ENCODE measurements at regions not wholly inside any gene's neighbourhood (a gene's known extent, or its start where the extent isn't known, plus 50 kb on each side); places are given as distances from the start of the nearest gene placed in this dataset.
A peak's percentile ranks its signal among the peaks of the same experiment; 100 is the strongest.

- no peak overlapping the region for H3K4me3 ChIP-seq (ENCODE audit: low read depth, low read length)
- in situ Hi-C loops (cut with HindIII; ENCODE audit: low sequenced_read_pairs): no loop called here
- DNase-seq (ENCODE audit: low read depth, low spot score): no peak
- TF ChIP-seq CTCF (IDR thresholded peaks at IDR 0.05; ENCODE audit: low read depth, low read length): no peak
Observed at GRCh38 chr3:22977650-22978289, 225.4 kb upstream of the UBE2E2 start.

GRCh38 chr3:22979581-22979980, 223.5 kb upstream of the UBE2E2 start:
- in situ Hi-C loops (cut with HindIII; ENCODE audit: low sequenced_read_pairs): no loop called here
- TF ChIP-seq CTCF (IDR thresholded peaks at IDR 0.05; ENCODE audit: low read depth, low read length): no peak
- DNase-seq (ENCODE audit: low read depth, low spot score): no peak
- H3K4me3 ChIP-seq (ENCODE audit: low read depth, low read length): no peak overlapping the region

- no peak overlapping the region for H3K4me3 ChIP-seq (ENCODE audit: low read depth, low read length)
Observed at GRCh38 chr3:22980346-22980745, 222.8 kb upstream of the UBE2E2 start.

GRCh38 chr3:22981166-22981565, 222.0 kb upstream of the UBE2E2 start:
- DNase-seq (ENCODE audit: low read depth, low spot score): no peak
- H3K4me3 ChIP-seq (ENCODE audit: low read depth, low read length): no peak overlapping the region
- TF ChIP-seq CTCF (IDR thresholded peaks at IDR 0.05; ENCODE audit: low read depth, low read length): no peak
- in situ Hi-C loops (cut with HindIII; ENCODE audit: low sequenced_read_pairs): no loop called here

More at GRCh38 chr3:22980346-22980745, 222.8 kb upstream of the UBE2E2 start:
- in situ Hi-C loops (cut with HindIII; ENCODE audit: low sequenced_read_pairs): no loop called here
- DNase-seq (ENCODE audit: low read depth, low spot score): peak; percentile 26
- TF ChIP-seq CTCF (IDR thresholded peaks at IDR 0.05; ENCODE audit: low read depth, low read length): no peak

- no peak for TF ChIP-seq CTCF (IDR thresholded peaks at IDR 0.05; ENCODE audit: low read depth, low read length)
- no peak for DNase-seq (ENCODE audit: low read depth, low spot score)
- in situ Hi-C loops (cut with HindIII; ENCODE audit: low sequenced_read_pairs): no loop called here
Observed at GRCh38 chr3:22981861-22982260, 221.3 kb upstream of the UBE2E2 start.

GRCh38 chr3:22982981-22983587, 220.0 kb upstream of the UBE2E2 start:
- TF ChIP-seq CTCF (IDR thresholded peaks at IDR 0.05; ENCODE audit: low read depth, low read length): no peak
- in situ Hi-C loops (cut with HindIII; ENCODE audit: low sequenced_read_pairs): no loop called here
- DNase-seq (ENCODE audit: low read depth, low spot score): no peak
- no peak overlapping the region for H3K4me3 ChIP-seq (ENCODE audit: low read depth, low read length)

More at GRCh38 chr3:22981861-22982260, 221.3 kb upstream of the UBE2E2 start:
- H3K4me3 ChIP-seq (ENCODE audit: low read depth, low read length): no peak overlapping the region

Measured in astrocyte of the spinal cord (primary cell).